K562 (cell line): ENCODE measurements at regions not wholly inside any gene's neighbourhood (a gene's known extent, or its start where the extent isn't known, plus 50 kb on each side); places are given as distances from the start of the nearest gene placed in this dataset.

ENCODE experiments used
- ATAC-seq: fragments of 200-7000 bp; cut with Tn5 transposase; 3 replicates; pipeline ENCODE4 v1.9.1; 2020; ENCODE audit warnings: moderate library complexity
- BruUV-seq: library from RNA; stranded (reverse); fragments of 400-500 nt; replicated peaks from 2 replicates; lab custom pipeline; 2021; lab: Mats Ljungman, UMichigan
- CTCF ChIA-PET: fragments of 300-600 bp; formaldehyde crosslinking; extraction: SDS; loops from one replicate; lab custom pipeline; 2021; ENCODE audit warnings: low intra/inter-chr PET ratio; lab: Yijun Ruan, JAX
- POLR2A ChIA-PET: fragments of 300-600, 350-650 bp; sonication (Branson Sonifier 250); formaldehyde crosslinking; extraction: SDS; loops from one replicate; lab custom pipeline; 2021; ENCODE audit warnings: antibody characterized with exemption, inconsistent platforms; lab: Yijun Ruan, JAX
- DNase-seq, 4 experiments: peaks; one replicate each; pipeline versions ENCODE4 v3.0.0 to v3.0.0-alpha.2; 2011 to 2018; ENCODE audit warnings: low spot score in 3 of 4, mixed read lengths in 3 of 4; ENCODE audit errors: extremely low read depth in 1 of 4
- FAIRE-seq: peaks from 2 replicates; lab custom pipeline; 2011; peaks lifted over from hg19 to GRCh38; lab: Jason Lieb, UNC
- H2AFZ ChIP-seq: 2 replicates; pipeline ENCODE4 v1.6.0; 2011; ENCODE audit warnings: low read depth, low read length, control low read depth, inconsistent platforms
- H3K27ac ChIP-seq: fragments of 200-600 bp; 3 replicates; pipeline ENCODE4 v1.8.0; 2011; ENCODE audit warnings: low read depth, mild to moderate bottlenecking, control low read depth, inconsistent platforms, low read length, moderate library complexity, mixed read lengths; ENCODE audit errors: extremely low read depth
- H3K27me3 ChIP-seq, 2 experiments: fragments of 300-600 bp in 1 of 2; 2 replicates in 1 of 2; 3 replicates in 1 of 2; pipeline versions ENCODE4 v1.6.0 to v1.8.0; 2011; ENCODE audit warnings: inconsistent platforms in 2 of 2, low read length in 2 of 2, mild to moderate bottlenecking in 1 of 2, mixed read lengths in 1 of 2, moderate library complexity in 1 of 2; ENCODE audit not compliant: control insufficient read depth in 2 of 2, insufficient read depth in 2 of 2
- H3K36me3 ChIP-seq: fragments of 300-600 bp; 3 replicates; pipeline ENCODE4 v1.8.0; 2011; ENCODE audit warnings: mild to moderate bottlenecking, low read length, inconsistent platforms; ENCODE audit not compliant: control insufficient read depth, insufficient read depth
- H3K4me1 ChIP-seq, 2 experiments: fragments of 200-600 bp in 1 of 2; replicated peaks in 1 of 2; 2 replicates in 1 of 2; 3 replicates in 1 of 2; pipeline versions ENCODE4 v1.5.1 to v1.8.0; 2011; ENCODE audit warnings: inconsistent platforms in 2 of 2, low read length in 2 of 2, mild to moderate bottlenecking in 1 of 2, mixed read lengths in 1 of 2, moderate library complexity in 1 of 2; ENCODE audit not compliant: control insufficient read depth in 2 of 2, insufficient read depth in 2 of 2
- H3K4me2 ChIP-seq: 2 replicates; pipeline ENCODE4 v1.6.1; 2011; ENCODE audit warnings: low read length, control low read depth, inconsistent platforms, mixed read lengths; ENCODE audit not compliant: insufficient read depth
- H3K4me3 ChIP-seq: fragments of 200-600 bp; sonication (generic), shearing (Covaris generic); 2 replicates; pipeline ENCODE4 v1.5.1; 2016; ENCODE audit warnings: control low read depth, inconsistent platforms
- H3K79me2 ChIP-seq: fragments of 200-600 bp; 3 replicates; pipeline ENCODE4 v1.8.0; 2011; ENCODE audit warnings: low read length, inconsistent platforms; ENCODE audit not compliant: control insufficient read depth, insufficient read depth
- H3K9ac ChIP-seq, 2 experiments: 2 replicates each; pipeline versions ENCODE4 v1.6.0 to v1.6.1; 2011; ENCODE audit warnings: low read depth in 2 of 2, low read length in 2 of 2, control low read depth in 1 of 2, inconsistent platforms in 1 of 2, mild to moderate bottlenecking in 1 of 2, mixed read lengths in 1 of 2; ENCODE audit not compliant: insufficient read depth in 1 of 2
- H3K9me1 ChIP-seq: one replicate; pipeline ENCODE4 v1.6.0; 2011; ENCODE audit warnings: inconsistent platforms, mild to moderate bottlenecking, low read length, moderate library complexity; ENCODE audit not compliant: control insufficient read depth, insufficient read depth
- H3K9me3 ChIP-seq: replicated peaks from 2 replicates; pipeline ENCODE4 v1.5.1; 2011; ENCODE audit warnings: low read depth, low read length, inconsistent platforms; ENCODE audit not compliant: control insufficient read depth, insufficient read depth
- H4K20me1 ChIP-seq: replicated peaks from 2 replicates; pipeline ENCODE4 v1.6.1; 2011; ENCODE audit warnings: low read length, inconsistent platforms, mixed read lengths; ENCODE audit not compliant: control insufficient read depth, insufficient read depth
- ARNT ChIP-seq, 2 experiments: fragments of 450-650 bp; IDR thresholded peaks; 2 replicates each; pipeline ENCODE4 v1.6.1; 2016; ENCODE audit warnings: mild to moderate bottlenecking in 1 of 2
- EHMT2 ChIP-seq: fragments of 450-650 bp; IDR thresholded peaks from 2 replicates; pipeline ENCODE4 v1.6.1; 2018; ENCODE audit warnings: antibody characterized with exemption
- GTF2F1 ChIP-seq: IDR thresholded peaks from 2 replicates; pipeline ENCODE4 v1.6.1; 2011; ENCODE audit warnings: low read depth, low read length, improper control_type of control experiment
- NFXL1 ChIP-seq: fragments of 450-650 bp; formaldehyde crosslinking; IDR thresholded peaks from 2 replicates; pipeline ENCODE4 v1.4.0; 2021; ENCODE audit warnings: mild to moderate bottlenecking
- TGIF2 ChIP-seq: sonication (generic); formaldehyde crosslinking; IDR thresholded peaks from 2 replicates; pipeline ENCODE4 v1.8.1; 2022; ENCODE audit warnings: mild to moderate bottlenecking, missing genetic modification reagents, moderate library complexity
- ZNF24 ChIP-seq: fragments of 450-650 bp; IDR thresholded peaks from 2 replicates; pipeline ENCODE4 v1.6.1; 2016
- ZNF354B ChIP-seq: fragments of 250-450 bp; sonication (Bioruptor Pico); IDR thresholded peaks from 2 replicates; pipeline ENCODE4 v1.4.0; 2020
- ZNF436 ChIP-seq: fragments of 250-450, 450-650 bp; sonication (Bioruptor Pico); formaldehyde crosslinking; IDR thresholded peaks from 2 replicates; pipeline ENCODE4 v1.7.0; 2020; ENCODE audit warnings: mild to moderate bottlenecking
- ZNF830 ChIP-seq: fragments of 250-450 bp; sonication (Bioruptor Pico); IDR thresholded peaks from 2 replicates; pipeline ENCODE4 v1.5.0; 2021; ENCODE audit warnings: mild to moderate bottlenecking
- WGBS: fragments of 100-300 bp; shearing (Covaris generic); methylation state at CpG from one replicate; pipeline ENCODE4 v1.1.6; 2016; ENCODE audit warnings: low coverage, mixed read lengths; ENCODE audit not compliant: insufficient coverage; ENCODE audit errors: missing lambda C conversion rate; 5-methylcytosine and 5-hydroxymethylcytosine counted together
- in situ Hi-C: fragments of 300-500 bp; cut with MboI; formaldehyde crosslinking; loops from 4 replicates; pipeline ENCODE4 v1.15.0; 2018; ENCODE audit warnings: inconsistent platforms, mixed read lengths
- intact Hi-C: fragments of 100-400 bp; cut with micrococcal nuclease; formaldehyde crosslinking; loops from 2 replicates; pipeline ENCODE4 v1.14.2; 2022
- TF ChIP-seq, protein P1 (sequence below): sonication (generic); formaldehyde crosslinking; IDR thresholded peaks from 2 replicates; pipeline ENCODE4 v1.5.0; 2020; ENCODE audit warnings: missing genetic modification reagents
- TF ChIP-seq, protein P2 (sequence below): fragments of 450-650 bp; formaldehyde crosslinking; IDR thresholded peaks from 2 replicates; pipeline ENCODE4 v1.4.0; 2020; ENCODE audit warnings: mild to moderate bottlenecking, moderate library complexity
- TF ChIP-seq, protein P3 (sequence below): sonication (generic); formaldehyde crosslinking; IDR thresholded peaks from 2 replicates; pipeline ENCODE4 v1.8.1; 2022; ENCODE audit warnings: missing genetic modification reagents

DNA sequence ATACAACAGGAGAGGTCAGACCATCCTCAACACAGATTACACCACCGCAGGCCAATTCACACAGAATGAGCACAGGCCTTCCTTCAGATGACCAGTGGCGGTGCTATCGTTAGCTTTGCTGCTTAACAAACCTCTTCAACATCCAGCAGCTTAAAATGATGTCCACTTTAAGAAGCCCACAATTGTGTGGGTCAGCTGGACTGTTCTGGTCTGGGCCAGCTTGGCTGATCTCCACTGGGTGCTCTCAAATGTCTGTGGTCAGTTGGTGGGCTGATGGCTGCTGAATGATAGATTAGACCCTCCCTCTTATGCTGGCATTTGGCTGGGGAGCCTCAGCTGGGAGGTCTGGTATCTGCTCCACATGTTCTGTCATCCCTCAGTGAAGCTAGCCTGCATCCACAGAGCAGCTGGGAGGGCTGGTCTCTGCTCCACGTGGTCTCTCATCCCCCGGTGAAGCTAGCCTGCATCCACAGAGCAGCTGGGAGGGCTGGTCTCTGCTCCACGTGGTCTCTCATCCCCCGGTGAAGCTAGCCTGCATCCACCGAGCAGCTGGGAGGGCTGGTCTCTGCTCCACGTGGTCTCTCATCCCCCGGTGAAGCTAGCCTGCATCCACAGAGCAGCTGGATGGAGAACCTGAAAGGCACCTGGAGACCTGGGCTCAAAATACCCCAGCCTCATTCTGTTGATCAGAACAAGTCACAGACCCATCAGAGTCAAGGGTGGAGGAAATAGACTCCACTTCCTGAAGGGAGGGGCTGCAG is 203.6 kb upstream of the DIO3 start:
- 13% methylated on average over 8 of the region's 10 CpGs for WGBS
- FAIRE-seq, result no peak
- in situ Hi-C loops, result no loop called here

More for the DNA sequence above, 203.6 kb upstream of the DIO3 start:
- no TSS peak for BruUV-seq
- no peaks in the 10 kb centered on the region for H3K9me1 ChIP-seq
- no peak overlapping the region for H2AFZ ChIP-seq
- ChIA-PET CTCF (no interaction called here), POLR2A (interaction anchor here (0.6 to 0.7 kb wide), 2 partner anchors 22 to 82 kb away, joined by 3 read pairs; no protein-coding TSS in a partner anchor)
- DNase-seq (no peak), ATAC-seq (no peak)
- H3K27me3 ChIP-seq, result peaks cover 0 to 6% of the 10 kb centered on the region in 2 experiments; a peak in 2 of 5 replicates
- no peaks in the 10 kb centered on the region; the same call in 1 of the 2 replicates for H3K9me3 ChIP-seq
- H3K79me2 ChIP-seq, result no peaks in the 10 kb centered on the region
- no peak overlapping the region for H3K9ac ChIP-seq
- H4K20me1 ChIP-seq, result no peaks in the 10 kb centered on the region
- H3K4me3 ChIP-seq, result no peak overlapping the region
- intact Hi-C loops, result no loop called here
- H3K4me2 ChIP-seq, result no peak overlapping the region
- no peaks in the 10 kb centered on the region for H3K36me3 ChIP-seq
- H3K4me1 ChIP-seq, result peaks cover 18 to 25% of the 10 kb centered on the region in 2 experiments; a peak in 4 of 5 replicates
- TF ChIP-seq TGIF2 (no peak), ZNF830 (no peak), ZNF436 (CRISPR knock-in tag) (no peak), NFXL1 (no peak), EHMT2 (no peak), ARNT (IDR thresholded peaks at IDR 0.05) (no peak), GTF2F1 (no peak), ZNF24 (no peak), ZNF354B (CRISPR knock-in tag) (no peak)
- TF ChIP-seq, protein P1, sequence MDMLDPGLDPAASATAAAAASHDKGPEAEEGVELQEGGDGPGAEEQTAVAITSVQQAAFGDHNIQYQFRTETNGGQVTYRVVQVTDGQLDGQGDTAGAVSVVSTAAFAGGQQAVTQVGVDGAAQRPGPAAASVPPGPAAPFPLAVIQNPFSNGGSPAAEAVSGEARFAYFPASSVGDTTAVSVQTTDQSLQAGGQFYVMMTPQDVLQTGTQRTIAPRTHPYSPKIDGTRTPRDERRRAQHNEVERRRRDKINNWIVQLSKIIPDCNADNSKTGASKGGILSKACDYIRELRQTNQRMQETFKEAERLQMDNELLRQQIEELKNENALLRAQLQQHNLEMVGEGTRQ, result no peak
- TF ChIP-seq, protein P2, sequence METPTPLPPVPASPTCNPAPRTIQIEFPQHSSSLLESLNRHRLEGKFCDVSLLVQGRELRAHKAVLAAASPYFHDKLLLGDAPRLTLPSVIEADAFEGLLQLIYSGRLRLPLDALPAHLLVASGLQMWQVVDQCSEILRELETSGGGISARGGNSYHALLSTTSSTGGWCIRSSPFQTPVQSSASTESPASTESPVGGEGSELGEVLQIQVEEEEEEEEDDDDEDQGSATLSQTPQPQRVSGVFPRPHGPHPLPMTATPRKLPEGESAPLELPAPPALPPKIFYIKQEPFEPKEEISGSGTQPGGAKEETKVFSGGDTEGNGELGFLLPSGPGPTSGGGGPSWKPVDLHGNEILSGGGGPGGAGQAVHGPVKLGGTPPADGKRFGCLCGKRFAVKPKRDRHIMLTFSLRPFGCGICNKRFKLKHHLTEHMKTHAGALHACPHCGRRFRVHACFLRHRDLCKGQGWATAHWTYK, result no peak
- TF ChIP-seq, protein P3, sequence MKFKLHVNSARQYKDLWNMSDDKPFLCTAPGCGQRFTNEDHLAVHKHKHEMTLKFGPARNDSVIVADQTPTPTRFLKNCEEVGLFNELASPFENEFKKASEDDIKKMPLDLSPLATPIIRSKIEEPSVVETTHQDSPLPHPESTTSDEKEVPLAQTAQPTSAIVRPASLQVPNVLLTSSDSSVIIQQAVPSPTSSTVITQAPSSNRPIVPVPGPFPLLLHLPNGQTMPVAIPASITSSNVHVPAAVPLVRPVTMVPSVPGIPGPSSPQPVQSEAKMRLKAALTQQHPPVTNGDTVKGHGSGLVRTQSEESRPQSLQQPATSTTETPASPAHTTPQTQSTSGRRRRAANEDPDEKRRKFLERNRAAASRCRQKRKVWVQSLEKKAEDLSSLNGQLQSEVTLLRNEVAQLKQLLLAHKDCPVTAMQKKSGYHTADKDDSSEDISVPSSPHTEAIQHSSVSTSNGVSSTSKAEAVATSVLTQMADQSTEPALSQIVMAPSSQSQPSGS, result no peak
- TF ChIP-seq, all 486 proteins: peak for 0
- H3K27ac ChIP-seq, result no peak overlapping the region
